K562 (cell line): ENCODE measurements at regions not wholly inside any gene's neighbourhood (a gene's known extent, or its start where the extent isn't known, plus 50 kb on each side); places are given as distances from the start of the nearest gene placed in this dataset.

ENCODE experiments used
- ATAC-seq: fragments of 200-7000 bp; cut with Tn5 transposase; 3 replicates; pipeline ENCODE4 v1.9.1; 2020; ENCODE audit warnings: moderate library complexity
- BruUV-seq: library from RNA; stranded (reverse); fragments of 400-500 nt; replicated peaks from 2 replicates; lab custom pipeline; 2021; lab: Mats Ljungman, UMichigan
- CTCF ChIA-PET: fragments of 300-600 bp; formaldehyde crosslinking; extraction: SDS; loops from one replicate; lab custom pipeline; 2021; ENCODE audit warnings: low intra/inter-chr PET ratio; lab: Yijun Ruan, JAX
- POLR2A ChIA-PET: fragments of 300-600, 350-650 bp; sonication (Branson Sonifier 250); formaldehyde crosslinking; extraction: SDS; loops from one replicate; lab custom pipeline; 2021; ENCODE audit warnings: antibody characterized with exemption, inconsistent platforms; lab: Yijun Ruan, JAX
- DNase-seq, 4 experiments: peaks; one replicate each; pipeline versions ENCODE4 v3.0.0 to v3.0.0-alpha.2; 2011 to 2018; ENCODE audit warnings: low spot score in 3 of 4, mixed read lengths in 3 of 4; ENCODE audit errors: extremely low read depth in 1 of 4
- FAIRE-seq: peaks from 2 replicates; lab custom pipeline; 2011; peaks lifted over from hg19 to GRCh38; lab: Jason Lieb, UNC
- H2AFZ ChIP-seq: 2 replicates; pipeline ENCODE4 v1.6.0; 2011; ENCODE audit warnings: low read depth, low read length, control low read depth, inconsistent platforms
- H3K27ac ChIP-seq: fragments of 200-600 bp; 3 replicates; pipeline ENCODE4 v1.8.0; 2011; ENCODE audit warnings: low read depth, mild to moderate bottlenecking, control low read depth, inconsistent platforms, low read length, moderate library complexity, mixed read lengths; ENCODE audit errors: extremely low read depth
- H3K27me3 ChIP-seq, 2 experiments: fragments of 300-600 bp in 1 of 2; 2 replicates in 1 of 2; 3 replicates in 1 of 2; pipeline versions ENCODE4 v1.6.0 to v1.8.0; 2011; ENCODE audit warnings: inconsistent platforms in 2 of 2, low read length in 2 of 2, mild to moderate bottlenecking in 1 of 2, mixed read lengths in 1 of 2, moderate library complexity in 1 of 2; ENCODE audit not compliant: control insufficient read depth in 2 of 2, insufficient read depth in 2 of 2
- H3K36me3 ChIP-seq: fragments of 300-600 bp; 3 replicates; pipeline ENCODE4 v1.8.0; 2011; ENCODE audit warnings: mild to moderate bottlenecking, low read length, inconsistent platforms; ENCODE audit not compliant: control insufficient read depth, insufficient read depth
- H3K4me1 ChIP-seq, 2 experiments: fragments of 200-600 bp in 1 of 2; replicated peaks in 1 of 2; 2 replicates in 1 of 2; 3 replicates in 1 of 2; pipeline versions ENCODE4 v1.5.1 to v1.8.0; 2011; ENCODE audit warnings: inconsistent platforms in 2 of 2, low read length in 2 of 2, mild to moderate bottlenecking in 1 of 2, mixed read lengths in 1 of 2, moderate library complexity in 1 of 2; ENCODE audit not compliant: control insufficient read depth in 2 of 2, insufficient read depth in 2 of 2
- H3K4me2 ChIP-seq: 2 replicates; pipeline ENCODE4 v1.6.1; 2011; ENCODE audit warnings: low read length, control low read depth, inconsistent platforms, mixed read lengths; ENCODE audit not compliant: insufficient read depth
- H3K4me3 ChIP-seq: fragments of 200-600 bp; sonication (generic), shearing (Covaris generic); 2 replicates; pipeline ENCODE4 v1.5.1; 2016; ENCODE audit warnings: control low read depth, inconsistent platforms
- H3K79me2 ChIP-seq: fragments of 200-600 bp; 3 replicates; pipeline ENCODE4 v1.8.0; 2011; ENCODE audit warnings: low read length, inconsistent platforms; ENCODE audit not compliant: control insufficient read depth, insufficient read depth
- H3K9ac ChIP-seq, 2 experiments: 2 replicates each; pipeline versions ENCODE4 v1.6.0 to v1.6.1; 2011; ENCODE audit warnings: low read depth in 2 of 2, low read length in 2 of 2, control low read depth in 1 of 2, inconsistent platforms in 1 of 2, mild to moderate bottlenecking in 1 of 2, mixed read lengths in 1 of 2; ENCODE audit not compliant: insufficient read depth in 1 of 2
- H3K9me1 ChIP-seq: one replicate; pipeline ENCODE4 v1.6.0; 2011; ENCODE audit warnings: inconsistent platforms, mild to moderate bottlenecking, low read length, moderate library complexity; ENCODE audit not compliant: control insufficient read depth, insufficient read depth
- H3K9me3 ChIP-seq: replicated peaks from 2 replicates; pipeline ENCODE4 v1.5.1; 2011; ENCODE audit warnings: low read depth, low read length, inconsistent platforms; ENCODE audit not compliant: control insufficient read depth, insufficient read depth
- H4K20me1 ChIP-seq: replicated peaks from 2 replicates; pipeline ENCODE4 v1.6.1; 2011; ENCODE audit warnings: low read length, inconsistent platforms, mixed read lengths; ENCODE audit not compliant: control insufficient read depth, insufficient read depth
- IRF2 ChIP-seq: sonication (generic); formaldehyde crosslinking; IDR thresholded peaks from 2 replicates; pipeline ENCODE4 v1.8.1; 2022; ENCODE audit warnings: mild to moderate bottlenecking, missing genetic modification reagents
- MAFK ChIP-seq: IDR thresholded peaks from 2 replicates; pipeline ENCODE4 v1.6.1; 2011; ENCODE audit warnings: low read length, improper control_type of control experiment
- SIRT6 ChIP-seq: IDR thresholded peaks from one replicate; pipeline ENCODE4 v1.6.1; 2012; ENCODE audit warnings: low read depth, mild to moderate bottlenecking, control low read depth, inconsistent platforms, low read length, moderate library complexity
- SIX5 ChIP-seq, 2 experiments: IDR thresholded peaks; 2 replicates each; pipeline ENCODE4 v1.6.1; 2011; ENCODE audit warnings: low read length in 2 of 2, borderline replicate concordance in 1 of 2, low read depth in 1 of 2, mild to moderate bottlenecking in 1 of 2, moderate library complexity in 1 of 2; ENCODE audit not compliant: insufficient read depth in 1 of 2
- ZNF384 ChIP-seq: IDR thresholded peaks from 2 replicates; pipeline ENCODE4 v1.6.1; 2012; ENCODE audit warnings: low read depth, low read length, improper control_type of control experiment
- WGBS: fragments of 100-300 bp; shearing (Covaris generic); methylation state at CpG from one replicate; pipeline ENCODE4 v1.1.6; 2016; ENCODE audit warnings: low coverage, mixed read lengths; ENCODE audit not compliant: insufficient coverage; ENCODE audit errors: missing lambda C conversion rate; 5-methylcytosine and 5-hydroxymethylcytosine counted together
- in situ Hi-C: fragments of 300-500 bp; cut with MboI; formaldehyde crosslinking; loops from 4 replicates; pipeline ENCODE4 v1.15.0; 2018; ENCODE audit warnings: inconsistent platforms, mixed read lengths
- intact Hi-C: fragments of 100-400 bp; cut with micrococcal nuclease; formaldehyde crosslinking; loops from 2 replicates; pipeline ENCODE4 v1.14.2; 2022
- TF ChIP-seq, protein P1 (sequence below), 2 experiments: fragments of 450-650 bp in 1 of 2; sonication (generic) in 1 of 2; formaldehyde crosslinking; conservative IDR thresholded peaks; 2 replicates each; pipeline versions ENCODE4 v1.4.0 to v1.8.1; 2020 to 2022; ENCODE audit warnings: mild to moderate bottlenecking in 1 of 2, missing genetic modification reagents in 1 of 2
- TF ChIP-seq, protein P2 (sequence below): fragments of 250-450 bp; sonication (Bioruptor Pico); IDR thresholded peaks from 2 replicates; pipeline ENCODE4 v1.4.0; 2020
- TF ChIP-seq, protein P3 (sequence below): fragments of 450-650 bp; IDR thresholded peaks from 2 replicates; pipeline ENCODE4 v1.6.1; 2016; ENCODE audit warnings: low read depth

DNA sequence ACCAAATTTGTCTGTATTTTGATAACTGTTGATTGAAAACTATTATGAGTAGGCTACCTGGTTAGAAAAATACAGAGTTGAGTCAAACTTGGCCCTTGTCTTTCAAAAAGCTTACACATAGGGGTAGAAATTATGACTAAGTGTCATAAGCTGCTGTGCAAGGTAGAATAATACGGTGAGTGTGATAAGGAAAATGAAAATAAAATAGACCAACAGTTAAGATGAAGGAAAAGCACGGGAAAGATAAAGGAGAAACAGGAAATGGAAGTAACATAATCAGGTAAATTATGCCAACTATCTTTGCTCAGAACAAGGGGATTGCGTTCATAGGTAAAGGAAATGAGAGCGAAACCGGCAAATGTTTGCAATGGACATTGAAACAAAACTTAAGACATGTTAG lies 302.5 kb downstream of the PCDH7 start:
- H4K20me1 ChIP-seq, result no peaks in the 10 kb centered on the region
- no peaks in the 10 kb centered on the region for H3K4me1 ChIP-seq
- intact Hi-C loops, result no loop called here
- POLR2A ChIA-PET, result no interaction called here
- no peaks in the 10 kb centered on the region for H3K36me3 ChIP-seq
- WGBS, result 2% methylated on average over 5 of the region's 5 CpGs
- in situ Hi-C loops, result no loop called here
- FAIRE-seq (no peak), DNase-seq (no peak), ATAC-seq (no peak)
- CTCF ChIA-PET, result no interaction called here
- TF ChIP-seq IRF2 (CRISPR knock-in tag) (no peak), SIX5 (IDR thresholded peaks at IDR 0.05; ENCODE audit: borderline replicate concordance in 1 of 2, insufficient read depth in 1 of 2, low read depth in 1 of 2, low read length in 2 of 2) (no peak), ZNF384 (no peak), SIRT6 (no peak), MAFK (no peak)
- TF ChIP-seq, protein P1, sequence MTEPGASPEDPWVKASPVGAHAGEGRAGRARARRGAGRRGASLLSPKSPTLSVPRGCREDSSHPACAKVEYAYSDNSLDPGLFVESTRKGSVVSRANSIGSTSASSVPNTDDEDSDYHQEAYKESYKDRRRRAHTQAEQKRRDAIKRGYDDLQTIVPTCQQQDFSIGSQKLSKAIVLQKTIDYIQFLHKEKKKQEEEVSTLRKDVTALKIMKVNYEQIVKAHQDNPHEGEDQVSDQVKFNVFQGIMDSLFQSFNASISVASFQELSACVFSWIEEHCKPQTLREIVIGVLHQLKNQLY (CRISPR knock-in tag; conservative IDR thresholded peaks at IDR 0.05), result no peak
- TF ChIP-seq, protein P2, sequence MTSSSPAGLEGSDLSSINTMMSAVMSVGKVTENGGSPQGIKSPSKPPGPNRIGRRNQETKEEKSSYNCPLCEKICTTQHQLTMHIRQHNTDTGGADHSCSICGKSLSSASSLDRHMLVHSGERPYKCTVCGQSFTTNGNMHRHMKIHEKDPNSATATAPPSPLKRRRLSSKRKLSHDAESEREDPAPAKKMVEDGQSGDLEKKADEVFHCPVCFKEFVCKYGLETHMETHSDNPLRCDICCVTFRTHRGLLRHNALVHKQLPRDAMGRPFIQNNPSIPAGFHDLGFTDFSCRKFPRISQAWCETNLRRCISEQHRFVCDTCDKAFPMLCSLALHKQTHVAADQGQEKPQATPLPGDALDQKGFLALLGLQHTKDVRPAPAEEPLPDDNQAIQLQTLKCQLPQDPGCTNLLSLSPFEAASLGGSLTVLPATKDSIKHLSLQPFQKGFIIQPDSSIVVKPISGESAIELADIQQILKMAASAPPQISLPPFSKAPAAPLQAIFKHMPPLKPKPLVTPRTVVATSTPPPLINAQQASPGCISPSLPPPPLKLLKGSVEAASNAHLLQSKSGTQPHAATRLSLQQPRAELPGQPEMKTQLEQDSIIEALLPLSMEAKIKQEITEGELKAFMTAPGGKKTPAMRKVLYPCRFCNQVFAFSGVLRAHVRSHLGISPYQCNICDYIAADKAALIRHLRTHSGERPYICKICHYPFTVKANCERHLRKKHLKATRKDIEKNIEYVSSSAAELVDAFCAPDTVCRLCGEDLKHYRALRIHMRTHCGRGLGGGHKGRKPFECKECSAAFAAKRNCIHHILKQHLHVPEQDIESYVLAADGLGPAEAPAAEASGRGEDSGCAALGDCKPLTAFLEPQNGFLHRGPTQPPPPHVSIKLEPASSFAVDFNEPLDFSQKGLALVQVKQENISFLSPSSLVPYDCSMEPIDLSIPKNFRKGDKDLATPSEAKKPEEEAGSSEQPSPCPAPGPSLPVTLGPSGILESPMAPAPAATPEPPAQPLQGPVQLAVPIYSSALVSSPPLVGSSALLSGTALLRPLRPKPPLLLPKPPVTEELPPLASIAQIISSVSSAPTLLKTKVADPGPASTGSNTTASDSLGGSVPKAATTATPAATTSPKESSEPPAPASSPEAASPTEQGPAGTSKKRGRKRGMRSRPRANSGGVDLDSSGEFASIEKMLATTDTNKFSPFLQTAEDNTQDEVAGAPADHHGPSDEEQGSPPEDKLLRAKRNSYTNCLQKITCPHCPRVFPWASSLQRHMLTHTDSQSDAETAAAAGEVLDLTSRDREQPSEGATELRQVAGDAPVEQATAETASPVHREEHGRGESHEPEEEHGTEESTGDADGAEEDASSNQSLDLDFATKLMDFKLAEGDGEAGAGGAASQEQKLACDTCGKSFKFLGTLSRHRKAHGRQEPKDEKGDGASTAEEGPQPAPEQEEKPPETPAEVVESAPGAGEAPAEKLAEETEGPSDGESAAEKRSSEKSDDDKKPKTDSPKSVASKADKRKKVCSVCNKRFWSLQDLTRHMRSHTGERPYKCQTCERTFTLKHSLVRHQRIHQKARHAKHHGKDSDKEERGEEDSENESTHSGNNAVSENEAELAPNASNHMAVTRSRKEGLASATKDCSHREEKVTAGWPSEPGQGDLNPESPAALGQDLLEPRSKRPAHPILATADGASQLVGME, result no peak
- TF ChIP-seq, protein P3, sequence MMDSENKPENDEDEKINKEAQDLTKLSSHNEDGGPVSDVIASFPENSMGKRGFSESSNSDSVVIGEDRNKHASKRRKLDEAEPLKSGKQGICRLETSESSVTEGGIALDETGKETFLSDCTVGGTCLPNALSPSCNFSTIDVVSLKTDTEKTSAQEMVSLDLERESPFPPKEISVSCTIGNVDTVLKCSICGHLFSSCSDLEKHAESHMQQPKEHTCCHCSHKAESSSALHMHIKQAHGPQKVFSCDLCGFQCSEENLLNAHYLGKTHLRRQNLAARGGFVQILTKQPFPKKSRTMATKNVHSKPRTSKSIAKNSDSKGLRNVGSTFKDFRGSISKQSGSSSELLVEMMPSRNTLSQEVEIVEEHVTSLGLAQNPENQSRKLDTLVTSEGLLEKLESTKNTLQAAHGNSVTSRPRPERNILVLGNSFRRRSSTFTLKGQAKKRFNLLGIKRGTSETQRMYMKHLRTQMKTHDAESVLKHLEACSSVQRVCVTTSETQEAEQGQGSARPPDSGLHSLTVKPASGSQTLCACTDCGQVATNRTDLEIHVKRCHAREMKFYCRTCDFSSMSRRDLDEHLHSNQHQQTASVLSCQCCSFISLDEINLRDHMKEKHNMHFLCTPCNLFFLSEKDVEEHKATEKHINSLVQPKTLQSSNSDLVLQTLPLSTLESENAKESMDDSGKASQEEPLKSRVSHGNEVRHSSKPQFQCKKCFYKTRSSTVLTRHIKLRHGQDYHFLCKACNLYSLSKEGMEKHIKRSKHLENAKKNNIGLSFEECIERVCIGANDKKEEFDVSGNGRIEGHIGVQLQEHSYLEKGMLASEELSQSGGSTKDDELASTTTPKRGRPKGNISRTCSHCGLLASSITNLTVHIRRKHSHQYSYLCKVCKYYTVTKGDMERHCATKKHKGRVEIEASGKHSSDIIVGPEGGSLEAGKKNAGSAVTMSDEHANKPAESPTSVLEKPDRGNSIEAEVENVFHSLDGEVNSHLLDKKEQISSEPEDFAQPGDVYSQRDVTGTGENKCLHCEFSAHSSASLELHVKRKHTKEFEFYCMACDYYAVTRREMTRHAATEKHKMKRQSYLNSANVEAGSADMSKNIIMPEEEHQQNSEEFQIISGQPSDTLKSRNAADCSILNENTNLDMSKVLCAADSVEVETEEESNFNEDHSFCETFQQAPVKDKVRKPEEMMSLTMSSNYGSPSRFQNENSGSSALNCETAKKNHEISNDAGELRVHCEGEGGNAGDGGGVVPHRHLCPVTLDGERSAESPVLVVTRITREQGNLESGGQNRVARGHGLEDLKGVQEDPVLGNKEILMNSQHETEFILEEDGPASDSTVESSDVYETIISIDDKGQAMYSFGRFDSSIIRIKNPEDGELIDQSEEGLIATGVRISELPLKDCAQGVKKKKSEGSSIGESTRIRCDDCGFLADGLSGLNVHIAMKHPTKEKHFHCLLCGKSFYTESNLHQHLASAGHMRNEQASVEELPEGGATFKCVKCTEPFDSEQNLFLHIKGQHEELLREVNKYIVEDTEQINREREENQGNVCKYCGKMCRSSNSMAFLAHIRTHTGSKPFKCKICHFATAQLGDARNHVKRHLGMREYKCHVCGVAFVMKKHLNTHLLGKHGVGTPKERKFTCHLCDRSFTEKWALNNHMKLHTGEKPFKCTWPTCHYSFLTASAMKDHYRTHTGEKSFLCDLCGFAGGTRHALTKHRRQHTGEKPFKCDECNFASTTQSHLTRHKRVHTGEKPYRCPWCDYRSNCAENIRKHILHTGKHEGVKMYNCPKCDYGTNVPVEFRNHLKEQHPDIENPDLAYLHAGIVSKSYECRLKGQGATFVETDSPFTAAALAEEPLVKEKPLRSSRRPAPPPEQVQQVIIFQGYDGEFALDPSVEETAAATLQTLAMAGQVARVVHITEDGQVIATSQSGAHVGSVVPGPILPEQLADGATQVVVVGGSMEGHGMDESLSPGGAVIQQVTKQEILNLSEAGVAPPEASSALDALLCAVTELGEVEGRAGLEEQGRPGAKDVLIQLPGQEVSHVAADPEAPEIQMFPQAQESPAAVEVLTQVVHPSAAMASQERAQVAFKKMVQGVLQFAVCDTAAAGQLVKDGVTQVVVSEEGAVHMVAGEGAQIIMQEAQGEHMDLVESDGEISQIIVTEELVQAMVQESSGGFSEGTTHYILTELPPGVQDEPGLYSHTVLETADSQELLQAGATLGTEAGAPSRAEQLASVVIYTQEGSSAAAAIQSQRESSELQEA, result no peak
- H3K9me1 ChIP-seq, result no peaks in the 10 kb centered on the region
- H2AFZ ChIP-seq, result no peak overlapping the region
- no peak overlapping the region for H3K9ac ChIP-seq
- H3K4me2 ChIP-seq, result no peak overlapping the region
- BruUV-seq, result no TSS peak
- no peak overlapping the region for H3K27ac ChIP-seq
- no peaks in the 10 kb centered on the region for H3K9me3 ChIP-seq
- no peak overlapping the region for H3K4me3 ChIP-seq
- no peaks in the 10 kb centered on the region for H3K79me2 ChIP-seq
- H3K27me3 ChIP-seq, result no peaks in the 10 kb centered on the region
